ENCODE measurements at regions not wholly inside any gene's neighbourhood (a gene's known extent, or its start where the extent isn't known, plus 50 kb on each side); places are given as distances from the start of the nearest gene placed in this dataset.

- H3K9me2 ChIP-seq (ENCODE audit: insufficient read depth, low read length): no peaks in the 10 kb centered on the region
- no peak overlapping the region for H3K4me2 ChIP-seq (ENCODE audit: low read length)
- TF ChIP-seq EZH2phosphoT487 (IDR thresholded peaks at IDR 0.05; ENCODE audit: borderline replicate concordance, low read depth, low read length) (no peak), CTCF (conservative IDR thresholded peaks at IDR 0.05; ENCODE audit: low read length) (no peak)
- H3K4me1 ChIP-seq (ENCODE audit: insufficient read depth, low read length, poor library complexity, severe bottlenecking): no peaks in the 10 kb centered on the region
- no peaks in the 10 kb centered on the region for H3K9me3 ChIP-seq (ENCODE audit: low read length)
- POLR2A ChIA-PET: no interaction called here
- no peak overlapping the region for H2AFZ ChIP-seq (ENCODE audit: low read length)
- H3K27ac ChIP-seq (ENCODE audit: low read depth, low read length, poor library complexity, severe bottlenecking): no peak overlapping the region
- no peak for DNase-seq (ENCODE audit: low spot score)
- CTCF ChIA-PET (ENCODE audit: unreplicated experiment): no interaction called here
- no peaks in the 10 kb centered on the region for H3K79me2 ChIP-seq (ENCODE audit: insufficient read depth, low read depth, low read length)
- H3K36me3 ChIP-seq (ENCODE audit: insufficient read depth, low read length): no peaks in the 10 kb centered on the region
- H3K4me3 ChIP-seq (ENCODE audit: low read depth, low read length, poor library complexity, severe bottlenecking): no peak overlapping the region
- intact Hi-C loops (cut with micrococcal nuclease; ENCODE audit: unreplicated experiment): no loop called here
- no TSS peak for BruUV-seq (replicated peaks)
- no peaks in the 10 kb centered on the region for H4K20me1 ChIP-seq (ENCODE audit: insufficient read depth, low read length)
Measured at GRCh38 chr2:172160839-172161238, 58.1 kb upstream of the DLX2 start.

GRCh38 chr2:172162225-172162733 is 59.6 kb upstream of the DLX2 start:
- intact Hi-C loops (cut with micrococcal nuclease; ENCODE audit: unreplicated experiment): no loop called here
- no peak overlapping the region for H3K27ac ChIP-seq (ENCODE audit: low read depth, low read length, poor library complexity, severe bottlenecking)
- H3K79me2 ChIP-seq (ENCODE audit: insufficient read depth, low read depth, low read length): no peaks in the 10 kb centered on the region
- H4K20me1 ChIP-seq (ENCODE audit: insufficient read depth, low read length): no peaks in the 10 kb centered on the region
- no peaks in the 10 kb centered on the region for H3K9me3 ChIP-seq (ENCODE audit: low read length)
- H3K4me3 ChIP-seq (ENCODE audit: low read depth, low read length, poor library complexity, severe bottlenecking): no peak overlapping the region
- H3K9me2 ChIP-seq (ENCODE audit: insufficient read depth, low read length): no peaks in the 10 kb centered on the region
- CTCF ChIA-PET (ENCODE audit: unreplicated experiment): no interaction called here
- no peaks in the 10 kb centered on the region for H3K4me1 ChIP-seq (ENCODE audit: insufficient read depth, low read length, poor library complexity, severe bottlenecking)
- no peak for TF ChIP-seq CTCF (conservative IDR thresholded peaks at IDR 0.05; ENCODE audit: low read length)
- TF ChIP-seq EZH2phosphoT487 (IDR thresholded peaks at IDR 0.05; ENCODE audit: borderline replicate concordance, low read depth, low read length): no peak
- POLR2A ChIA-PET: no interaction called here
- H3K4me2 ChIP-seq (ENCODE audit: low read length): no peak overlapping the region
- H3K36me3 ChIP-seq (ENCODE audit: insufficient read depth, low read length): no peaks in the 10 kb centered on the region
- no peak overlapping the region for H2AFZ ChIP-seq (ENCODE audit: low read length)
- no peak for DNase-seq (ENCODE audit: low spot score)
- no TSS peak for BruUV-seq (replicated peaks)

GRCh38 chr2:172162739-172163336 is 60.1 kb upstream of the DLX2 start:
- intact Hi-C loops (cut with micrococcal nuclease; ENCODE audit: unreplicated experiment): no loop called here
- no TSS peak for BruUV-seq (replicated peaks)
- no peak for DNase-seq (ENCODE audit: low spot score)
- H3K36me3 ChIP-seq (ENCODE audit: insufficient read depth, low read length): no peaks in the 10 kb centered on the region
- no peaks in the 10 kb centered on the region for H4K20me1 ChIP-seq (ENCODE audit: insufficient read depth, low read length)
- H3K4me1 ChIP-seq (ENCODE audit: insufficient read depth, low read length, poor library complexity, severe bottlenecking): no peaks in the 10 kb centered on the region
- TF ChIP-seq EZH2phosphoT487 (IDR thresholded peaks at IDR 0.05; ENCODE audit: borderline replicate concordance, low read depth, low read length) (no peak), CTCF (conservative IDR thresholded peaks at IDR 0.05; ENCODE audit: low read length) (no peak)
- ChIA-PET POLR2A (no interaction called here), CTCF (ENCODE audit: unreplicated experiment) (no interaction called here)
- no peaks in the 10 kb centered on the region for H3K9me3 ChIP-seq (ENCODE audit: low read length)
- H2AFZ ChIP-seq (ENCODE audit: low read length): no peak overlapping the region
- H3K27ac ChIP-seq (ENCODE audit: low read depth, low read length, poor library complexity, severe bottlenecking): no peak overlapping the region
- no peak overlapping the region for H3K4me3 ChIP-seq (ENCODE audit: low read depth, low read length, poor library complexity, severe bottlenecking)
- no peaks in the 10 kb centered on the region for H3K79me2 ChIP-seq (ENCODE audit: insufficient read depth, low read depth, low read length)
- H3K9me2 ChIP-seq (ENCODE audit: insufficient read depth, low read length): no peaks in the 10 kb centered on the region
- no peak overlapping the region for H3K4me2 ChIP-seq (ENCODE audit: low read length)
